Heart right ventricle (tissue), 16 donors: ENCODE measurements at regions not wholly inside any gene's neighbourhood (a gene's known extent, or its start where the extent isn't known, plus 50 kb on each side); places are given as distances from the start of the nearest gene placed in this dataset.

Experiments
- ATAC-seq, 8 donors: fragments of 200-7000 bp; cut with Tn5 transposase; one replicate each; pipeline ENCODE4 v1.9.1; 2020; ENCODE audit warnings: mild to moderate bottlenecking in 8 of 8, moderate library complexity in 8 of 8, moderate number of reproducible peaks in 1 of 8
- DNase-seq, 2 donors: peaks; one replicate each; pipeline ENCODE4 v3.0.0-alpha.2; 2020
- H3K27ac ChIP-seq, 10 donors: fragments of 200-600 bp; sonication (generic) in 2 of 10; one replicate each; pipeline versions ENCODE4 v1.5.0 to v1.8.0; 2020 to 2022; ENCODE audit warnings: mild to moderate bottlenecking in 3 of 10
- H3K27me3 ChIP-seq, 7 donors: fragments of 200-600 bp; one replicate each; pipeline ENCODE4 v1.8.0; 2021 to 2022; ENCODE audit warnings: mild to moderate bottlenecking in 2 of 7
- H3K36me3 ChIP-seq, 9 donors: fragments of 200-600 bp; sonication (generic) in 1 of 9; one replicate each; pipeline versions ENCODE4 v1.5.0 to v1.8.0; 2020 to 2022; ENCODE audit warnings: mild to moderate bottlenecking in 2 of 9
- H3K4me1 ChIP-seq, 9 donors: fragments of 200-600 bp; sonication (generic) in 1 of 9; one replicate each; pipeline versions ENCODE4 v1.5.0 to v1.8.0; 2020 to 2022; ENCODE audit warnings: mild to moderate bottlenecking in 4 of 9
- H3K4me3 ChIP-seq, 10 donors: fragments of 200-600 bp; sonication (generic) in 2 of 10; one replicate each; pipeline versions ENCODE4 v1.5.0 to v1.8.0; 2020 to 2022; ENCODE audit warnings: mild to moderate bottlenecking in 7 of 10, moderate library complexity in 2 of 10
- H3K9me3 ChIP-seq, 11 donors: fragments of 200-600 bp in 10 of 11; sonication (generic) in 2 of 11; one replicate each; pipeline versions ENCODE4 v1.5.0 to v1.8.0; 2013 to 2022; ENCODE audit warnings: mild to moderate bottlenecking in 2 of 11, control low read depth in 1 of 11, moderate library complexity in 1 of 11
- WGBS, 2 donors: extraction: QIAGEN DNeasy Blood & Tissue Kit; methylation state at CpG; one replicate each; pipeline ENCODE4 v1.1.7; 2013; ENCODE audit warnings: inconsistent platforms in 1 of 2; 5-methylcytosine and 5-hydroxymethylcytosine counted together
- intact Hi-C, 10 donors: fragments of 100-400 bp; cut with DNase I; formaldehyde crosslinking; loops; one replicate each; pipeline versions ENCODE4 v1.11.1 to v1.14.2; 2022
- TF ChIP-seq, protein P1 (sequence below), 9 donors: fragments of 200-600 bp; sonication (generic) in 2 of 9; IDR thresholded peaks; one replicate each; pipeline versions ENCODE4 v1.5.0 to v1.8.0; 2021 to 2022; ENCODE audit warnings: antibody characterized with exemption in 9 of 9, mild to moderate bottlenecking in 5 of 9, moderate library complexity in 1 of 9
- donor health status: Arrhythmogenic right ventricular cardiomyopathy.
- donor health status: ischemic (EF 13 %, LVEDD 7.1; RV severe dilation, severe dysfunction).
- donor health status: healthy with polysubstance abuse.
- donor health status: DM: no; HTN: yes; CAD: no.
- donor health status: DM: no; HTN: no; CAD: no.
- donor health status: ischemic (EF 25% LVEDD 6.9; RV normal size, moderate dysfunction).
- donor health status: ischemic (EF 25% LVEDD 5.7; RV mildly dilated, moderate dysfunction).
- donor health status: healthy.
- donor health status: DM: yes; HTN: yes; CAD: no.
- donor health status: Ischemic cardiomyopathy.
- donor health status: ischemic (EF 35%, LVEDD 5.7; RV mildly dilated, moderate dysfunction).
- donor health status: nonischemic (EF 11% LVEDD 7.7; RV severe dilation, severe dysfunction).
- donor health status: DM: yes; HTN: yes; CAD: no.
- donor health status: PGD.
- donor health status: ischemic (EF 29% LVEDD 5.4; RV normal size, mild dysfunction).
- donor health status: nonischemic (EF 23%, LVEDD 6.1; RV moderate dilation, normal function).

DNA sequence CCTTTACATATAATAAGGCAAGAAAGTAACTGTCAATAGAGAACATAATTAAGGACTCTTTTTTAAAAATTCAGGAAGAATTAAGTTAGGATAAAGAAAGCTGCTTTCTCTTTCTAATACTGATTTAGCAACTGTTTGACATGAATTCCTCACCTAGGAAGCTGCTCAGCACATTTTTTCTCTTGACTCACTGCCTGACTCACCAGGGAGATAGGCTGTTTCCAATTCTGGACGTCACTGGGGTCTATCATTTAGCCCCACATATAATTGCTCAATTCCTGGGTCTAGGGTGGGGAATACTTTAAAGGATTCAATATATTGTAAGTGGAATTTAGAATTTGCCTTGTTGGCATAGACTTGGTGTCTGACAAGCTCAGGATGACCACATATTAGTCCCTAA lies 50.8 kb upstream of the UGP2 start:
- no peak for DNase-seq
- intact Hi-C loops: no loop called here

DNA sequence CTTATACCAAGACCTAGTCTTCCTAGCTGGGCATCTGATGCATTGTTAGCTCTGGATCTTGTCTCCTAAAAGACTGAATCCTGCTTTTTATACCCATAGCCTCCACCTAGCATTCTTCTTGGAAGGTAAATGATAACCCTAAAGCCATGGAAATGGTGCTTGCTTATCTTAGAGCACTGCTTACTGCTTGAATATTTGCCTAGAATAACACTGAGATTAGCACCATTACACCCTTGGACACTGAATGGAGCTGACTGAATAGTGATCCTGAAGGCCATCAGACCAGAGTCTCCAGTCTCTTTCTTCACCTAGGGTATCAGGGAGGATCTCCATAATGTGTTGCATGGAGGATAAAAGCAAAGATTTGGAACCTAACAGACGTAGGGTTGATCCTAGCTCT lies 50.3 kb upstream of the UGP2 start:
- Histone ChIP-seq H3K36me3 (no peaks in the 10 kb centered on the region), H3K9me3 (no peaks in the 10 kb centered on the region), H3K4me3 (no peak overlapping the region), H3K27me3 (no peaks in the 10 kb centered on the region), H3K27ac (peak overlapping the region in 1 of 10 donors; percentile 68), H3K4me1 (peaks cover 0 to 22% (median 8%) of the 10 kb centered on the region in 9 donors)
- WGBS, 2 donors: 83 to 89% methylated on average over 1 of the region's 1 CpG
- TF ChIP-seq, protein P1, sequence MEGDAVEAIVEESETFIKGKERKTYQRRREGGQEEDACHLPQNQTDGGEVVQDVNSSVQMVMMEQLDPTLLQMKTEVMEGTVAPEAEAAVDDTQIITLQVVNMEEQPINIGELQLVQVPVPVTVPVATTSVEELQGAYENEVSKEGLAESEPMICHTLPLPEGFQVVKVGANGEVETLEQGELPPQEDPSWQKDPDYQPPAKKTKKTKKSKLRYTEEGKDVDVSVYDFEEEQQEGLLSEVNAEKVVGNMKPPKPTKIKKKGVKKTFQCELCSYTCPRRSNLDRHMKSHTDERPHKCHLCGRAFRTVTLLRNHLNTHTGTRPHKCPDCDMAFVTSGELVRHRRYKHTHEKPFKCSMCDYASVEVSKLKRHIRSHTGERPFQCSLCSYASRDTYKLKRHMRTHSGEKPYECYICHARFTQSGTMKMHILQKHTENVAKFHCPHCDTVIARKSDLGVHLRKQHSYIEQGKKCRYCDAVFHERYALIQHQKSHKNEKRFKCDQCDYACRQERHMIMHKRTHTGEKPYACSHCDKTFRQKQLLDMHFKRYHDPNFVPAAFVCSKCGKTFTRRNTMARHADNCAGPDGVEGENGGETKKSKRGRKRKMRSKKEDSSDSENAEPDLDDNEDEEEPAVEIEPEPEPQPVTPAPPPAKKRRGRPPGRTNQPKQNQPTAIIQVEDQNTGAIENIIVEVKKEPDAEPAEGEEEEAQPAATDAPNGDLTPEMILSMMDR (IDR thresholded peaks at IDR 0.05): no peak
- DNase-seq (no peak), ATAC-seq (peak in 1 of 8 donors; percentile 16)
- intact Hi-C loops: no loop called here

More for the DNA sequence above, 50.8 kb upstream of the UGP2 start:
- Histone ChIP-seq H3K4me1 (peaks cover 0 to 22% (median 8%) of the 10 kb centered on the region in 9 donors), H3K9me3 (no peaks in the 10 kb centered on the region), H3K36me3 (no peaks in the 10 kb centered on the region), H3K27ac (peak overlapping the region in 3 of 10 donors; percentile 5 to 68 (median 30)), H3K27me3 (no peaks in the 10 kb centered on the region), H3K4me3 (no peak overlapping the region)
- TF ChIP-seq, protein P1 (IDR thresholded peaks at IDR 0.05): no peak
- peak in 4 of 8 donors; percentile 32 to 85 (median 57) for ATAC-seq
- 13 to 16% methylated on average over 1 of the region's 1 CpG for WGBS, 2 donors
